Upper lobe of right lung (tissue), 1 donor: ENCODE measurements at regions not wholly inside any gene's neighbourhood (a gene's known extent, or its start where the extent isn't known, plus 50 kb on each side); places are given as distances from the start of the nearest gene placed in this dataset.

Experiments
- ATAC-seq: fragments of 200-7000 bp; cut with Tn5 transposase; one replicate; pipeline ENCODE4 v1.9.1; 2020; ENCODE audit warnings: mild to moderate bottlenecking, moderate library complexity
- DNase-seq: peaks from one replicate; pipeline ENCODE4 v3.0.0-alpha.2; 2020
- H3K27ac ChIP-seq: fragments of 200-600 bp; one replicate; pipeline ENCODE4 v1.8.0; 2022
- H3K27me3 ChIP-seq: fragments of 200-600 bp; one replicate; pipeline ENCODE4 v1.8.0; 2022; ENCODE audit warnings: mild to moderate bottlenecking
- H3K36me3 ChIP-seq: fragments of 200-600 bp; one replicate; pipeline ENCODE4 v1.8.0; 2022
- H3K4me1 ChIP-seq: fragments of 200-600 bp; one replicate; pipeline ENCODE4 v1.8.0; 2022
- H3K4me3 ChIP-seq: fragments of 200-600 bp; one replicate; pipeline ENCODE4 v1.8.0; 2022; ENCODE audit warnings: mild to moderate bottlenecking
- H3K9me3 ChIP-seq: fragments of 200-600 bp; one replicate; pipeline ENCODE4 v1.8.0; 2022
- intact Hi-C: fragments of 100-400 bp; cut with DNase I; formaldehyde crosslinking; loops from one replicate; pipeline ENCODE4 v1.11.0; 2022
- TF ChIP-seq, protein P1 (sequence below): fragments of 200-600 bp; IDR thresholded peaks from one replicate; pipeline ENCODE4 v1.8.0; 2022; ENCODE audit warnings: antibody characterized with exemption
- donor health status: DM: no; HTN: yes; CAD: no; lungs with severe emphysema.

DNA sequence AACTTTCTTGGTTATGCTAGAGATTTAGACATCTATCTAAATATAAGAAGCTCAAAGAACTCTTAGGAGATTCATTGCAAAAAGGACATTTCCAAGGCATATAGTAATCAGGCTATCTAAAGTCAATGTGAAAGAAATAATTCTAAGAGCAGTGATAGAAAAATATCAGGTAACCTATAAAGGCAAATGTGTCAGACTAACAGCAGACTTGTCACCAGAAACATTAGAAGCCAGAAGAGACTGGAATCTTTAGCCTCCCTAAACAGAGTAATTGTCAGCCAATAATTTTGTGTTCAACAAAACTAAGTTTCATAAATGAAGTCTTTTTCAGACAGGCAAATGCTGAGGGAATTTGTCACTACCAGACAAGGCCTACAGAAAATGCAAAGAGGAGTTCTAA is 122.0 kb upstream of the SCAF11 start:
- H3K27ac ChIP-seq = no peak overlapping the region
- ATAC-seq = no peak
- no peaks in the 10 kb centered on the region for H3K4me1 ChIP-seq

DNA sequence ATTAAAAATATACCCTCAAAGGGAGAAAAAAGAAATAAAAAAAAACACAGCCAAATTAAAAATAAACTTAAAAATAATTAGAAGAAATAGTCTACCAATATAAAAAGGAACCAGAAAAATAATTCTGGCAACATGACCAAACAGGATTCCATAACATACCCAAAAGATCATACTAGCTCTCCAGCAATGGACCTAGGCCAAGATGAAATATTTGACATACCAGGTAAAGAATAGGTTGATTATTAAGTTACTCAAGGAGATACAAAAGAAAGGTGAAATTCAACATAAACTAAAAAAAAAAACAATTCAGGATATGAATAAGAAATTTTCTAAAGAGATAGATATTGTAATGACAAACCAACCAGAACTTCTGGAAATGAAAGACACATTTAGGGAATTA is 121.3 kb upstream of the SCAF11 start:
- Histone ChIP-seq H3K27me3 (no peaks in the 10 kb centered on the region), H3K27ac (no peak overlapping the region), H3K36me3 (no peaks in the 10 kb centered on the region), H3K9me3 (no peaks in the 10 kb centered on the region), H3K4me1 (no peaks in the 10 kb centered on the region), H3K4me3 (no peak overlapping the region)
- ATAC-seq (no peak), DNase-seq (no peak)
- TF ChIP-seq, protein P1, sequence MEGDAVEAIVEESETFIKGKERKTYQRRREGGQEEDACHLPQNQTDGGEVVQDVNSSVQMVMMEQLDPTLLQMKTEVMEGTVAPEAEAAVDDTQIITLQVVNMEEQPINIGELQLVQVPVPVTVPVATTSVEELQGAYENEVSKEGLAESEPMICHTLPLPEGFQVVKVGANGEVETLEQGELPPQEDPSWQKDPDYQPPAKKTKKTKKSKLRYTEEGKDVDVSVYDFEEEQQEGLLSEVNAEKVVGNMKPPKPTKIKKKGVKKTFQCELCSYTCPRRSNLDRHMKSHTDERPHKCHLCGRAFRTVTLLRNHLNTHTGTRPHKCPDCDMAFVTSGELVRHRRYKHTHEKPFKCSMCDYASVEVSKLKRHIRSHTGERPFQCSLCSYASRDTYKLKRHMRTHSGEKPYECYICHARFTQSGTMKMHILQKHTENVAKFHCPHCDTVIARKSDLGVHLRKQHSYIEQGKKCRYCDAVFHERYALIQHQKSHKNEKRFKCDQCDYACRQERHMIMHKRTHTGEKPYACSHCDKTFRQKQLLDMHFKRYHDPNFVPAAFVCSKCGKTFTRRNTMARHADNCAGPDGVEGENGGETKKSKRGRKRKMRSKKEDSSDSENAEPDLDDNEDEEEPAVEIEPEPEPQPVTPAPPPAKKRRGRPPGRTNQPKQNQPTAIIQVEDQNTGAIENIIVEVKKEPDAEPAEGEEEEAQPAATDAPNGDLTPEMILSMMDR = no peak
- intact Hi-C loops = no loop called here

More for the DNA sequence above, 122.0 kb upstream of the SCAF11 start:
- intact Hi-C loops = no loop called here
- no peak overlapping the region for H3K4me3 ChIP-seq
- TF ChIP-seq, protein P1 = no peak
- DNase-seq = no peak
- no peaks in the 10 kb centered on the region for H3K36me3 ChIP-seq
- no peaks in the 10 kb centered on the region for H3K9me3 ChIP-seq
- no peaks in the 10 kb centered on the region for H3K27me3 ChIP-seq

DNA sequence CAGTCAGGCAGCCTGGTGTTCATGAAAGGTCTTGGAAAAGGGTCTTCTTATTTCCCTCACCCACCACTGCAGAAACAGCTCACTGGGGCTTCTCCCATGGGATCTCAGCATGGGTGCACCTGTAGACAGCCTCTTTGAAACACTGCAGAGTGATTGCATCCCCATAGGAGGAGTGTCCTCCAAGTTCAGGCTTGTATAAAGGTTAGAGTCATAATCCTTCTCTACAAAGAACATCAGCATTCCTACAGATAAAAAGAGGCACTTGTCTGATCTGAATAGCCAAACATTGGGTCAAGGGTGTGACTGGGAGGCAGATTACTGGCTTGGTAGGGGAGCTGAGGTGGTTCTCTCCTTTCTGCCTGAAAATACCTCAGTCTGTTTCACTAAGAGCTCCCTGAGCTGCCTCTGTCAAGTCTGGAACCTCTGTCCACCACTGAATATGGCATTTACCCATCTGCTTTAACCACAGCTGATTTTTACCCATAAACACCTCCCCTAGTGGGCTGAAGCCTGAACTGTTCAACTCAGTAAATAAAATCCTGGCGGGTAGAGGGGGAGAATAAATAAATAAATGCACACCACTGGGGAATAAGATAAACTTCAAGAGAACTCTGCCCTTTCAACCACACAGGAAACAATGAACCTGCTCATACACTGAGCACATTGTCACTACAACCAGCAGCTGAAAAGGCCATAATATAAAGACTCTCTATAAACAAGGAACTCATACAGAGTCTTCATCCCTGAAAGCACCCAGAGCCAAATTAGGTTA is 120.7 kb upstream of the SCAF11 start:
- H3K9me3 ChIP-seq = no peaks in the 10 kb centered on the region
- no peaks in the 10 kb centered on the region for H3K27me3 ChIP-seq
- TF ChIP-seq, protein P1 = no peak
- no peak overlapping the region for H3K27ac ChIP-seq
- no peak overlapping the region for H3K4me3 ChIP-seq
- H3K4me1 ChIP-seq = no peaks in the 10 kb centered on the region
- intact Hi-C loops = no loop called here
- DNase-seq (no peak), ATAC-seq (no peak)
- no peaks in the 10 kb centered on the region for H3K36me3 ChIP-seq

DNA sequence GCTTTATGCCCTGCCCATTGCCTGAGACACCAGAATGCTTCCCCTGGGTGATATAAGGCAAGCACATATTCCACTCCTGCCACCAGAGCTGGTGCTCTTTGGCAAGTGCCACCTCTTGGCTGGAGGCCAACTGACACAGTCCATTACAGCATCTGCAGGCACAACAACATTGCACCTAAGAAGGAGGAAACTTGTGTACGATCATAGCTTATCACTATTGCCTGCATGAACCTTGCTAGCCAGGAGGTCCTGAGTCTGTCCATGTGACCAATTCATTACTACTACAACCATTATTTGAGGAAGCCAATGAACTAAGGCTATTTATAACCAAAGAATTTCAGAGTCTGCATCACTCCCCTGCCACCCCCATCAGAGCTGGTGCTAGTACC is 119.8 kb upstream of the SCAF11 start:
- Histone ChIP-seq H3K27me3 (no peaks in the 10 kb centered on the region), H3K9me3 (no peaks in the 10 kb centered on the region), H3K36me3 (no peaks in the 10 kb centered on the region), H3K27ac (no peak overlapping the region), H3K4me3 (no peak overlapping the region), H3K4me1 (no peaks in the 10 kb centered on the region)
- DNase-seq (no peak), ATAC-seq (no peak)
- TF ChIP-seq, protein P1 = no peak
- intact Hi-C loops = no loop called here

DNA sequence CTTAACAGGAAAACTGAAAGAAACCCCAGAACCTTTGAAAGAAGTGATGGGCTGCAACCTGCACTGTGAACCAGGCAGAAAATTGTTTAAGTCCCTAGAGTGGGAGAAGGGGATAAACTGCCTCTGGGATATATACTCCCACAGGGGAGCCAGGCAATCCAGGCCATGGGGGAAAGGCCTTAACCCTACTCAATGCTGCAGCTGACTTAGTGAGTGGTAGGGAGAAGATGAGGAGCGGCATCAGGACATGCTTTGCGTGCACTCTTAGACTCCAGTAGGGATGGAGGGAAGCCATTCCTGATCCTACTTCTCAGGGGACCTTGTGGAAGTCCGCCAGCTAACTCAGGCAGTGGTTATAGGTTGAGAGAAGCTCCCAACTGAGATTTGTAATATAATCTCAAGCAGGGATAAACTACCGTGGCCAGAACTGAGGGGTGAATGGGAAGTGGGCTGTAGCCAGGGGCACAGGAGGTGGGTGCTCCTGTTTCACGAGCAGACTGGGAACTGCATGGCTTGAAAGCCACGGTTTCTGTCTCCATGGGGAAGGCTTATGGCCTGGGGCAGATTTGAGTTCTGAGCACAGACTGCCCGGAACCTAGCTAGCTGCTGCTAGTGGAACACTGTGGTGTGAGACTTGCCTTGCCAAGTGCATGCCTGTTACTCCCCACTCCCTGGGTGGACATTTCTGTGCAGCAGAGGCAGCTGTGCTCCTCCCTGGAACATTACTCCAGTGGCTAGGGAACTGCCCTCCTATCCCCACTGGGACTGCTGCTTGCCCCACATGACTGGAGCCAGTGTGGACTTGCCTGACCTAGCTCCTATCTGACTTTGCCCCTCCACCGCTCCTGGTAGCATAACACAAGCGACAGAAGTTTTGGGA is 119.2 kb upstream of the SCAF11 start:
- Histone ChIP-seq H3K36me3 (no peaks in the 10 kb centered on the region), H3K4me3 (no peak overlapping the region), H3K4me1 (no peaks in the 10 kb centered on the region), H3K27me3 (no peaks in the 10 kb centered on the region), H3K27ac (no peak overlapping the region), H3K9me3 (no peaks in the 10 kb centered on the region)
- TF ChIP-seq, protein P1 = no peak
- no peak for ATAC-seq
- DNase-seq = no peak
- intact Hi-C loops = no loop called here
